ENCODE measurements at regions not wholly inside any gene's neighbourhood (a gene's known extent, or its start where the extent isn't known, plus 50 kb on each side); places are given as distances from the start of the nearest gene placed in this dataset.

DNA sequence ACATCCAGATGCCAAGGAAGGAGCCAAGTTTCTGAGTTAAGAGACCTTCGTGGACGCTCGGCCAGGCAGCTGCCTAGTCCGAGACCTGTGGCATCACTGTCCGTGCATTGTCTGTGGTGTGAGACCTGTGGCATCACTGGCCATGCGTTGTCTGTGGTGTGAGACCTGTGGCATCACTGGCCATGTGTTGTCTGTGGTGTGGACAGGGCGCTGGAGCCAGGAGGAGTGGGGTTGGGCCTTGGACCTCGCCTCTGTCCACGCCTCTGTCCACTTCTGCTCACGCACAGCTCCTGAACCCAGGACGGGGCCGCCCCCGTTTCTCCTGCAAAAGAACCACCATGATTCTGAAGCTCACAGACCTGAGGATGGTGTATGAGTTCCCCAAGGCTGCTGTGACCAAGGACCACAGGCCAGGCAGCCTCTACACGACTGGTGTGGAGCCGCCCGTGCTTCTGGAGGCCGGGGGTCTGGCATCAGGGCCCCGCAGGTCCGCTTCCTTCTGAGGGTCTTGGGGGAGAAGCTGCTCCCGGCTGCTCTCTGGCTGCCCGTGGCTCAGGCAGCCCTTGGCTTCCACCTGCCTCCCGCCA, 1218.3 kb downstream of the BRD1 start:
- no peak for DNase-seq (ENCODE audit: low read depth)

DNA sequence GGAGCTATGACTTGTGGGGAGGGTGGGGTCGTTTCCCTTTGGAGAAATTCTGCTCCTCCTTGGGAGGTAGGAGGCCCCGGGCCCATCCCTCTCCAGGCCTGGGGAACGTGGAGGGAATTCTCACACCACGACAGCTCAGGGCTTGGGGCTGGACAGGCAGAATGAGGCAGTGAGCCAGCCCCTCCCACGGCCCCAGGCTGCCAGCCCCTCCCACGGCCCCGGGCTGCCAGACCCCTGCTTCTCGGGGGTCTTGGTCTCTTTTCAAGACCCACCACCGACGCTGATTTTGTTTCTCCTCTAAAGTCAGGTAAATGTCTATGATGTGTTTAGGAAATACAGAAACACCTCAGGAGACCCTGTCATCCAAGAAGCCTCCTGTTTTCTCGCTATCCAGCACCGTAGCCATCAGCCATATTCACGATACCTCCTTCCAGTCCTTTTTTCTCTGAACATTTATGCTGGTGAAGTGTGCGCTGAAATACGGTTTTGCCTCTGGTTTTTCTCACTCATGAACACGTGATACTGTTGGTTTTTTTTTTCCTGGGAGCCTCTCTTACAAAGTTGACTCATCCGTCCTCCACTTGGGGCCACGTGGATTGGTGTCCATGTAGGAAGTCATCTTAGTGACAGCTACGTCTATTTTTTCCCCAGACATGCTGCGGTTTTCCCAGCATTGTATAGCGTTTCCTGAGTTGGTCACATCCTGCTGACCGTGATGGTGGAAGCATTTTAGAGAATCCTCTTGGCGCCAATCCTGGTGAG, 1219.6 kb downstream of the BRD1 start:
- DNase-seq (ENCODE audit: low read depth) = peak; percentile 77

DNA sequence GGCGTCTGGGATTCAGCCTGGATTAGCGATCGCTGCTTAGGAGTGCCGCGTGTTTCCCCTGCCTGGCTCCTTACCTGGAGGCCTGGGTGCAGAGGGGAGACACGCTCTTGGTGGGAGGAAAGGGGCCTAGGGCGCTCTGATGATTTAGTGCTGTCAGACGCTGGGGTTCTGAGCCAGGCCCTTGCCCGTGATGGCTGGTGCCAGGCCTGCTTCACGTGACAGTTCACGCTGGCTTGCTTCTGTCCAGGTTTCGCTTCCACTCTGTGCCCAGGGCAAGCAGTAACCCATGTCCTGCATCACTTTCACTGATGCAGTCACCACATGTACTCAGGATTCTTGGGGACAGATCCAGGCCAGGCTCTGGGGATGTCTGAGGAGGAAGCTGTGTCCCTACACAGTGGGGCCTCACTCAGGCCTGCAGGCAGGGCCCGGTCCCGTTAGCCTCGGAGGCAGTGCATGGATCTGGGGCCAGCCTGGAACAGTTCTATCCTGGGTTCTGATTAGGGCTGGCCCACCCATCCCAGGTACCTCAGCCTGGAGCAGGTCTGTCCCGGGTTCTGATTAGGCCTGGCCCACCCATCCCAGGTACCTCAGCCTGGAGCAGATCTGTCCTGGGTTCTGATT, 1220.9 kb downstream of the BRD1 start:
- no peak for DNase-seq (ENCODE audit: low read depth)

DNA sequence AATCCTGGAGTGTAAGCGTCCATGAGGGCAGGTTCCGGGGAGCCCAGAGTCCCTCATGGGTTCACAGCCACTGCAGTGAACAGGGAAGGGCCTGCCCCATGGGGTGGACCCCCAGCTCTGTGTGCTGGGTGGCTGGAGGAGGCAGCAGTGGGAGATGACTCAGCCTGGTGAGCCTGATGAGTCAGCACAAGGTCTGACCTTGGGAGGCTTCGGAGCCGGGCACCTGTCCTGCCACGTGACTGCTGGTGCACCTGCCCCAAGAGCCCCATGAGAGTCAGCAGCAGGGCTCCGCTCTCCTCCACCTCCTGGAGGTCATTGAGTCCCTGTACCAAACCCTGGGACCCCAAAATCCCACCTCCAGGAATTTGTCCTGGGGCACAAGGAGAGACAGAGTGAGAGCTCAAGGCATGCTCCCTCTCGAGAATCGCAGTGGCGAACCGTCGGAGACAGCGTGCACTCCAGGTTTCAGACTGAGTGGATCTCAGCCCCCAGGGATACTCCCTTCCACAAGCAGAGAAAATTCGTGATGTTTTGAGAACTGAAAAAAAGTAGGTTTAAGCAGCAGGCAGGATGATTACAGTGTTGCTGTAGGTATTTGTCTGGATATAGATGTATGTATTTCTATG, 1221.7 kb downstream of the BRD1 start:
- peak; percentile 37 for DNase-seq (ENCODE audit: low read depth)

DNA sequence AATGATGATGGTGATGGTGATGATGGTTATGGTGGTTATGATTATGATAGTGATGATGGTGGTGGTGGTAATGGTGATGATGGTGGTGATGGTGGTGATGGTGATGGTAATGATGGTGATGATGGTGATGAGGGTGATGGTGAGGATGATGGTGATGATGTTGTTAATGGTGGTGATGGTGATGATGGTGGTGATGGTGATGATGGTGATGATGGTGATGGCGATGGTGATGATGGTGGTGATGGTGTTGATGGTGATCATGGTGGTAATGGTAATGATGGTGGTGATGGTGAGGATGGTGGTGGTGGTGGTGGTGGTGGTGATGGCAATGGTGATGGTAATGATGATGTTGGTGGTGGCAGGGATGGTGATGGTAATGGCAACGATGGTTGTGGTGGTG, 1222.5 kb downstream of the BRD1 start:
- no peak for DNase-seq (ENCODE audit: low read depth)

DNA sequence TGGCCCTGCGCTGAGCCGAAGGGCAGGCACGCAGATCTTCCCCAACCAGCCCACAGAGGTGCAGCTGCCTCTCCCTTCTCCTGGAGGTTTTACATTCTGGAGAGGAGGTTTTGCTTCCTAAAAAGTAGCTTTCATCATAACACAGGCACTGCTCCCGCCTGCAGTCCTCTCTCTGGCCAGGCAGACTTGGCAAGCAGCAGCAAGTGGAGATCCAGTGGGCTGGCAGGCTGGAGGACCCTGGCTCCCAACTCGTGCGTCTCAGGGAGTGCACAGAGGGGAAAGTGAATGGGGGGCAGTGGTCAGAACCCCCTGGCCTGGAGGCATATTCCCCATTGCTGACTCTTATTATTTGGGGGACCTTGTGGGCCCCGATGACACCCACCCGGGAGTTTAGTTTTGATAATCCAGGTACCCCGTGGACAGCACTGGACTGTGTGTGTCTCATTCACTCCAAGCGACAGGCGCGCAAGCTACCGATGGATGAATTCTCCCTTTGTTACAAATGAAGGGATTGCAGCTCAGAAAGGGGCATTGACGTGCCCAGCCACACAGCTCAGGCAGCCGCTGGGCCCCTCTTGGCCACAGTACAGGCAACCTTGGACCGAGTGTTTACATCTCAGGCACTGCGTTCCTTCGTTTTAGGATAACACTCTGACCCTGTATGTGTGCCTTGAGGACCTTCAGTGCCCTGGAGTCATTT, 1223.9 kb downstream of the BRD1 start:
- DNase-seq (ENCODE audit: low read depth) = no peak

DNA sequence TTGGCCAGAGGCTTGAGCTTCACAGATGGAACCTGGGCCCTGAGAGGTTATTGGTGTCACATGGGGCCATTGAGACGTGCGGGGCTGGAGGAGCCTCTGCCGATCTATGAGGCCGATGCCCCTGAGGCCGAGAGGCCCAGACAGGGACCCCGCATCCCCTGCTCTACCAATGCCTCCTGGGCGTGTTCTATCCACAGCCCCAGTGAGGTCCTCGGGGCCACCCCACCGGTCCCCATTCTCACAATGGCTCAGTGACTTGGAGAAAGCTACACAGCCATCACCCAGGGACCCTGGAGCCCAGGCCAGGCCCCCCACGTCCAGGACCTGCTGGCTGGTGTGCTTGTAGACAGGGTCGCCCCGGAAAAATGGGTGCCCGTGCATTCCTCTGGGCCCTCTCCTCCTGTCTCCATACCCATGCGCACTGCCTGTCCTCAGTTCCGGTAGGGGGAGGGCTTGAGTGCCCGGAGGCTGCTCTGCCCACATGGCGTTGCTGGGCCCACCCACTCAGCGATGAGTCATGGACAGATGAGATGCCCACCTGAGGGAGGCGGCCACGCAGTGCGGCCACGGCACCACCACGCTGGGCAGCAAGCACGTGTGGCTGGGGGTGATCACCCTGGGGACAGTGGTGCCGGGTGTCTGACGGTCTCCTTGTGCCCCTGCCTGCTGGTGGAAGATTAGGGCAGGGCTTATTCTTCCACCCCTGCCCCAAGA, 1224.7 kb downstream of the BRD1 start:
- DNase-seq (ENCODE audit: low read depth) = no peak

DNA sequence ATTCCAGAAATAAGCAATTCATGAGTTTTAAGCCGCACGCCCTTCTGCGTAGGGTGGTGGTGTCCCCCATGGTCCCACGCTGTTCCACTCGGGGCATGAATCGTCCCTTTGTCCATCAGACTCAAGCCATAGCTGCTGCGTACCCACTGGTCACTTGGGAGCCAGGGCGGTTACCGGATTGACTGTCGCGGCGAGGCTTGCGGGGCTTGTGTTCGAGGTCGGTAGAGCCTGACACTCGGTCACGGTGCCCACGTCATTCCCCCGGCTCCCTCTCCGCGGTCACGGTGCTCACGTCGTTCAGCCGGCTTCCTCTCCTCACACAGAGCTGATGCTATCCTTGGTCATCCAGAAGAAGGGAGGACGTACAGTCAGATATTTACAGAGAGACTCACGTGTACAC, 1227.0 kb downstream of the BRD1 start:
- DNase-seq (ENCODE audit: low read depth) = no peak

DNA sequence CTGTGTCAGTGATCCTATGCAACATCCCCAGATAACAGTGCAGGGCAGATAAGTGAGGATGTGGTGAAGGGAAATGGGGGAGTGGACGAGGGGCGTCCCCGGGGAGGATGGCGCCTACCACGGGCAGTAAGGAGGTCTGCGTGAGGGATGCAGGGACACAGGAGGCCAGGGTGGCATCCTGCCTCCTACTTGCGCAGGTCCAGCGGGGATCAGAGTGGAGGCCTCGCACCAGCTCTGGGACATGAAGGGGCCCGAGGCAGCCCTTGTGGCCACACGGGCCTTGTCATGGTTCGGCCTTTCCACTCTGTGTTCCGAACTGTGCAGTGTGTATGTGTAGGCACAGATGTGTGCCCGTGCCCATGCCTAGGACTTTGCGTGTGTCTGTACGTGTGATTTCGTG, 1227.5 kb downstream of the BRD1 start:
- DNase-seq (ENCODE audit: low read depth) = no peak

DNA sequence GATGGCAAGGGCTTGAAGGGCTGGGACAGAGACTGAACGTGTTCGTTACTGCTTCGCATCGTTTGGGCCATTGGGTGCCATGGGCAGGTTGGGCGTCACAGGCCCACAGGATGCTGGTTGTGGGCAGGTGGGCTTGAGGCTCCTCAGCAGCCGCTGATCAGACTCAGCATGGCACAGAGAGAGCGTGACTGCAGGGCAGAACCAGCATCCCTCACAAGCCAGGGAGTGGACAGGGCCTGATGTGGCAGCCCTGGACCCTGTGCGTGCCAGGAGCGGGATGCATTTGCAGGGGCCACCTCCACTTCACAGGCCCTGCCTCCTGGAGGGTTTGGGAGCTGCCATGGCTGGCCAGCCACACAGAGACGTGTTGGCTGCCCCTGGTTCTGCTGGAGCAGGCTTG, 1228.3 kb downstream of the BRD1 start:
- no peak for DNase-seq (ENCODE audit: low read depth)

DNA sequence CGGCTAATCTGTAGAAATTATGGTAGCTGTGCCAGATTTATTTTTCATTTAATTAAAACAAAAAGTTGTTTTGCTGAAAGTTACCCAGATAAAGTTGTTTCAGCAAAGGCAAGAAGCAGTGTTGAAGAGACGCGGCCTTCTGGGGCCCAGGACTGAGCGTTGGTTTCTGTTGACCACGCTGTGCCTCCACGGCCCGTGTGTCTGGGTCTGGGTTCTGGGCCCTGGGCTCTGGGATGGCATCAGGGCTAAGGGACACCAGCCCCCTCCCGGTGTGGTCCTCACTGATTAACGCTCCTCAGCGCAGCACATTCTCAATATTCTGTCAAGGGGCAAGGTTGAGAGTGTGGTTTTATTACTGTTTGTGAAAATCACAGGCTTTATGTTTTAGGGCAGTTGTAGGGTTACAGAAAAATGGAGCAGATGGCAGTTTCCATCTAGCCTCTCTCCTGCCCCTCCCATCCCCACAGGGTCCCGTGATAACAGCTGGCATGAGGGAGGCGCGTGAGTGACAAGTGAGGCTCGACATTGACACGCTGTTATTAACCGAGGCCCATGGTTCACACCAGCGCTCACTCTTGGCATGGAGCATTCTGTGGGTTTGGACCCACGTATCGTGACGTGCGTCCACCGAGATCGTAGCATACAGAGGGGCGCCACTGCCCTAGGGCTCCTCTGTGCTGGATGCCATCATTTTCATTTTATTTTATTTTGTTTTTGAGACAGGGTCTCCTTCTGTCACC, 1231.4 kb downstream of the BRD1 start:
- DNase-seq (ENCODE audit: low read depth) = no peak

DNA sequence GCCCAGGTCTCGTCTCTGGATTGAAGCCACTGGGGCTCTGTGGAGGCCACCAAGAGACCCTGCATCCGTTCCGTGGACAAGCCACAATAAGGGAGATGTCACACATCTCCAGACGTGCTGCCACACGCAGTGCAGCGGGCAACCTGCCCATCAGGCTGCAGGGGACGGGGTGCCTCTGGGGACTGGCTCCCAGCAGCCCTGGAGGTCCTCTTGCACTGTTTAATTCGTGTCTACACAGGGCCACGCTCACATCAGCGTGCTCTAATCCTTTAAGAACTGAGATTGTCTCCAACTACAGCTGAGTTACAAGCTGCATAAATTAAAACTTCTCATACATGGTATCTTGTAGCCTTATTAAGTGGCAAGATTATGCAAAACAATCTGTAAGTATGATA, 1232.2 kb downstream of the BRD1 start:
- no peak for DNase-seq (ENCODE audit: low read depth)

DNA sequence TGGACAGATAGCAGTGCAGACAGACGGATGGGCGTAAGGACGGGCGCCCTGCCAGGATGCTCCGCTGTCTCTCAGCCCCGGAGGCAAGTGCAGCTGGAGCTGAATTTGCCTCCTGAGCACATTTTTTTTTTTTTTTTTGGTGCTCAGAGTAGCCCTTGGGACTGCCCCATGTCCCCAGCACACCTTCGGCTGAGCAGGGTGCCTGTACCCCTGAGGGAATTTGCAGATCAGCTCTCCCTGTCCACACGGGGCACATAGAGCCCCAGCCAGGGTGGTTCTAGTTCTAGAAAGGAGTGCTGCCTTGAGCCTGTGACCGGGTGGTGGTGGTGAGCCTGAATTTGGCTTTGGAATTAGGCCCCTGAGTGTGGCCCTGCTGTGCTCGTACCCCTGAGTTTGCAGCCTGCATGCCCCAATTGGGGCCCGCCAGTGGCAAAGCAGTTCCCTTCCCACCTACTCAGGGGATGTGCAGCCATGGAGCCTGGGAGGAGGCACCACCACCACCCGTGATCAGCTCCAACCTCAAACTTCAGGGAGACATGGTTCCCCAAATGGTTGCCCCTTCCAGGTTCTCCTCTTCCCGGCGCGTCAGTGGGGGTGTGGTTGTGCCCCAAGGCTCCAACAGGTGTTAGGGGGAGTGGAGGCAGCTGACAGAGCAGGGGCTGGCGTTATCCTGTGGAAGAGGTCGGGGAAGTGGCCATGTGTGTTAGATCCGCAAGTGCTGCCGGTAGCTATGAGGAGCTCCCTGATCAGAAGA, 1232.7 kb downstream of the BRD1 start:
- DNase-seq (ENCODE audit: low read depth) = no peak

DNA sequence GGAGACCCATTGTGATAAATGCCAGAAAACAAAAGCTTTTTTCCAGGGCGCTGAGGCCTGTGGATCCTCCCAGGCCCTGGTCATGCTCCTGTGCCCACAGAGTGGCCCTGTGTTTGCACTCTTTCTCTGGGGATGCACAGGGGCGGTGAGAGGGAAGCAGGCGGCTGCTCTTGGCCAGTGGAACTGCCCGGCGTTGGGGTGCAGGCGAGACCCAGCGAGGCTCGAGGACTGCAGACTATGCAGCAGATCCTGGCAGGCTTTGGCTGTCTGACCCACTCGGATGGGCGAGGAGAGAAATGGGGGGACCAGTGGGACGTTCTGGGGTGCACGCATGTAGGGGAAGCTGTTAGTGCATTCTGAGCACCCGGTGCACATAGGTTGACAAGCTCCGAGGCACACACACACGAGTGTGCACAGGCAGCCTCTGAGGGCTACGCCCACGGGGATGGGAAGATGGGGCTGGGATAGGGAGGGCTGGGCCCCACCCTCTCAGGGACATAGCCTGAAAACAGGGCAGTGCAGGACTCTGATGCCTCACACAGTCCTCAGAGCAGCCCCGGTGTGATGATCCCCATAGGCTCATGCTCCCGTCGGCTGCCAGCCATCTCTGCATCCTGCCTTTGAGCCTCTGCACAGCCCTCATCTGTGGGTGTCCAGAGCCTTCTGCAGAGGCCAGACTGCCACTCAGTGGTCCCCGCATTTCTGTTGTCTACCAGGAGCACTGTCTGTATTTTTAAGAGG, 1233.5 kb downstream of the BRD1 start:
- DNase-seq (ENCODE audit: low read depth) = no peak

DNA sequence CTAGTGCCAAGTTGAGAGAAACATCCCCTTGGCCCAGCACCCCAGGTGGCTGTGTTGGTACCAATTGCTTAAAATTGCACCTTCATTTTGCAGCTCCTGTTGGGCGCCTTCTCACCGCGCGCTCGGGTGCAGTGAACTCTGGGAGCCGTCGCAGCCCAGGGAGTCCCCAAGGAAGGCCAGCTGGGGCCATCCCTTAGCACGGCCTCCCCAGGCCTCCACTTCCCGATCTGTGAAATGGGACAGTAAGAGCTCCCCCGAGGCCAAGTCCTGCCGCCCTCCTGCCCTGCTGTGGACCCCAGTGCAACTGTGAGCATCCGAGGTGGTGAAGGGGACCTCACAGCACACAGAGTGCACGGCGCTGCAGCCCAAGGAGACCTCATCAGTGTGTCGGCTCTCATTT, 1234.1 kb downstream of the BRD1 start:
- no peak for DNase-seq (ENCODE audit: low read depth)

DNA sequence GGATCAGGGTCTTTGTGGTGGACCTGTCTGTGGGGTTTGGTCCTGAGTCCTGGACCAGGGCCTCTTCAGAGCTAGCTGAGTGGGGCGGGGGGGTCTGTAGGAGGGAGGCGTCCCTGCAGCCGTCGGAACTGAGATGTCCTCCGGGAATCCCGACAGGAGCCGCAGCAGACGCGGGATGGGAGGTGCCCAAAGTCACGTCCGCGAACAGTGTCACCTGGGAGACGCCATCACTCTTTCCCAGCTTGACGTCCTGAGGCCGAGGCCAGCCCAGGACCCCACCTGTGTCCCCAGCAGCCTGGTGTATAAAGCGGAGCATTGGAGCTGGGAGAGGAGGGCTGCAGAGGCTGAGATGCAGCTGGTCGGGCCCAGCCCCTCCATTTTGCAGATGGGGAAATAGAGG, 1234.7 kb downstream of the BRD1 start:
- no peak for DNase-seq (ENCODE audit: low read depth)

DNA sequence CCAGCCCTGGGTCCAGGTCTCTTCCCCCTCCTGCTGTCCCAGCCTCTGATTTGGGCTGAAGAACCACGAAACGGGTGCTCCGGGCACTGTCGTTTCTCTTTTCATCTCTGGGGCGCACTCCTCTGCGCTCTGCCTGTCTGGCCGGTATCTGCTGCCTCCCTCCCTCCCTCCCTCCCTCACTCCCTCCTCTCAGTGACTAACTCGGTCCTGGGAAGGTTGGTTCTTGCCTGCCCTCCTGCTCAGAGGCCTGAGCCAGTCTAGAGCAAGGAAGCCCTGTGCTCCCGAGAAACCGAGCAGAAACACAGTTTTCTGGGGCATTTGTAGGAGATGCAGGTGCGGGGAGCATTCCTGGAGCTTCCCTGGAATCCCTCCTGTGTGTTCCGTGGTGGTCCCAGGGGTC, 1235.2 kb downstream of the BRD1 start:
- DNase-seq (ENCODE audit: low read depth) = no peak

DNA sequence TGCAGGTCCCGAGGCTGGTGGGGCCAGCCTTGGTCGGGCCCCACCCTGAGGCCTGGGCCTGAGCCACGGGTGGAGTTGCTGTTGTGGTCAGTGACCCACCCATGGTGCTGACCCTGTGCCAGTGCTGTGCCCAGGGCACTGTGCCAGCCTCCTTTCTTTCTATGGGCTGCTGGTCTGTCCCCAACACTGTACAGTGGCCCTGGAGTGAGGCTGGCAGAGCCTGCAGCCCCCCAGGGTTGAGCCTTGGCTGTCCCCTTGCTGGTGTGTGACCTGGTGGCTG, 1235.7 kb downstream of the BRD1 start:
- no peak for DNase-seq (ENCODE audit: low read depth)
